GM13976 (cell line): ENCODE measurements at regions not wholly inside any gene's neighbourhood (a gene's known extent, or its start where the extent isn't known, plus 50 kb on each side); places are given as distances from the start of the nearest gene placed in this dataset.

Experiments
- DNase-seq: peaks from one replicate; pipeline ENCODE4 v3.0.0; 2012; ENCODE audit warnings: low spot score
- in situ Hi-C: fragments of 300-500 bp; cut with MboI; formaldehyde crosslinking; loops from one replicate; pipeline ENCODE4 v1.12.0; 2022; ENCODE audit warnings: low sequenced_read_pairs, mixed read lengths, inconsistent platforms; ENCODE audit not compliant: unreplicated experiment
- TF ChIP-seq, protein P1 (sequence below): IDR thresholded peaks from 2 replicates; pipeline ENCODE4 v1.5.1; 2012; ENCODE audit warnings: borderline replicate concordance, mild to moderate bottlenecking; ENCODE audit not compliant: insufficient read depth; ENCODE audit errors: extremely low read depth, missing control alignments, control extremely low read depth

DNA sequence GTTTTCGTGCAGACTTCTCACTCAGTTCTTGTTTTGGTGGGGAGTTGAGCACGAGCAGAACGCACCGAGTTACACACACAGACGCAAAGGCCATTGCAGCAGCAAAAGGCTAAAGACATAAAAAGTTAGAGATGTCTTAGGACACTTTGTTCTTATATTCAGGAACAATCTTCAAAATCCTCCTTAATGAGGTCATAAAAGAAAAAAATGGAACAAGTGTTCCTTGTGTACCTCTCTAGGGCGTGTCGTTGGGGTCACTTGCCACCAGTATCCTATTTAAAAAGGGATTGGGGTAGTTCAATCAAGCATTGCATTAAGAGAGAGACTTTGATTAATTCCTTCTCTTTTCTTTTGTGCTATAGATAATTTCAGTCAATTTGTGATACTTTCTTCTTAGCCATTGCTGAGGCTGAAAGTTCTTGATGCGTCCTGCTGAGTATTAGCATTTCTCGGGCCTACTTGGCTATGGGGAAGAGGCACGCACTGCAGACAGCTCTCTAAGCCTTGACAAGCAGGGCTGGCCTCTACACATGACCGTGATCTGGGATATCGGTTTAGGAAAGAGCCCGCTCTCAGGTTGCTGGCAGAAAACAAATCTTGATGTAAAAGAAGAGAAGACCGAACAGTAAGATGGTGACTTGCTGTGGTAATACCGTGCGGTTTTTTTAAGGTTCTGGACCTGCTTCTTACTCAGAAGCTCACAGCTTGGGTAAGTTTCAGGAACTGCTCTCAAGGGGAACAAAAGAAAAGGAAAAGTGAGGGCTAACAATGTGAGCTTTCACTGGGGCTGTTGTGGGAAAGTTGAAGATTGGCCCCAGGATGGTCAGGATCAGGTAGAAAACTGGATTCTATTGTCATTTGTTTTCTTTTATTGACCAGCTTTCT is 223.6 kb downstream of the TM9SF2 start:
- no peak for DNase-seq
- TF ChIP-seq, protein P1, sequence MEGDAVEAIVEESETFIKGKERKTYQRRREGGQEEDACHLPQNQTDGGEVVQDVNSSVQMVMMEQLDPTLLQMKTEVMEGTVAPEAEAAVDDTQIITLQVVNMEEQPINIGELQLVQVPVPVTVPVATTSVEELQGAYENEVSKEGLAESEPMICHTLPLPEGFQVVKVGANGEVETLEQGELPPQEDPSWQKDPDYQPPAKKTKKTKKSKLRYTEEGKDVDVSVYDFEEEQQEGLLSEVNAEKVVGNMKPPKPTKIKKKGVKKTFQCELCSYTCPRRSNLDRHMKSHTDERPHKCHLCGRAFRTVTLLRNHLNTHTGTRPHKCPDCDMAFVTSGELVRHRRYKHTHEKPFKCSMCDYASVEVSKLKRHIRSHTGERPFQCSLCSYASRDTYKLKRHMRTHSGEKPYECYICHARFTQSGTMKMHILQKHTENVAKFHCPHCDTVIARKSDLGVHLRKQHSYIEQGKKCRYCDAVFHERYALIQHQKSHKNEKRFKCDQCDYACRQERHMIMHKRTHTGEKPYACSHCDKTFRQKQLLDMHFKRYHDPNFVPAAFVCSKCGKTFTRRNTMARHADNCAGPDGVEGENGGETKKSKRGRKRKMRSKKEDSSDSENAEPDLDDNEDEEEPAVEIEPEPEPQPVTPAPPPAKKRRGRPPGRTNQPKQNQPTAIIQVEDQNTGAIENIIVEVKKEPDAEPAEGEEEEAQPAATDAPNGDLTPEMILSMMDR = no peak
- in situ Hi-C loops = no loop called here

GRCh38 chr13:99723878-99724277 is 222.6 kb downstream of the TM9SF2 start:
- in situ Hi-C loops = no loop called here
- DNase-seq = no peak
- TF ChIP-seq, protein P1 = no peak

- no peak for DNase-seq
- in situ Hi-C loops = no loop called here
- TF ChIP-seq, protein P1 = no peak
Observed at GRCh38 chr13:99722931-99723330, 221.7 kb downstream of the TM9SF2 start.

- in situ Hi-C loops = no loop called here
- DNase-seq = no peak
- TF ChIP-seq, protein P1 = no peak
Observed at GRCh38 chr13:99722338-99722818, 221.1 kb downstream of the TM9SF2 start.

DNA sequence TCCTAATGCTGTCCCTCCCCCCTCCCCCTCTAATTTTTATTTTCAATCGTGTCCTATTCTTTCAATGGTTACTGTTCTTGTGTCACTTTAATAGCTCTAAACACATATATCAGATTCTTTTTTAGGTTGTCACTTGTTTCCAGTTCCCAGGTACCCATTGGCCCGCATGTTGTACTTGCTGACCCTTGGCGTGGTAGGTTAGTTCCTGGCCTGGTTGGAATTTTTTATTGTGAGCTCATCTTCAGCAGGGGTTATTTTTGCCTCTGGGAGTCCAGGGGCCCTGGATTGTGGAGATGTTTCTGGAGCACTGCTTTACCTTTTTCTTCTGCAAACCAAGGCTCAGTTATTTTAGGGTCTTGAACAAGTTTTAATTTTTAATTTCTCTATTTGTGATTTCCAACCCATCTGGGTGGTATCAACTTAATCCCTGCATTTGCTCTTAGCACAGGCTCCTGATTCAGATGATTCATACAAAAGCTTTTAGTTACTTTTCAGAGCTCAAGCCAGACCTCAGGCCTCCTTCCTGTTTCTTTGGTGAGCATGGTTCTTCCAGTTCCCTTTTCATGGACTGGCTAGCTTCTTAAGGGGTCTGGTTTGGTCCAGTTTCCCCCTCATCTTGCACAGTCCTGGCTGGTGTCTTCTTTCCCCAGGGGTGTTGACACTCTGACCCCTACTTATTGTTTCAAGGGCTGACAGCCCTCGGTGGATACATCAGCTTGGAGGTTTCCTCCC is 220.5 kb downstream of the TM9SF2 start:
- in situ Hi-C loops = no loop called here

GRCh38 chr13:99717959-99718674 is 216.8 kb downstream of the TM9SF2 start:
- no peak for DNase-seq
- TF ChIP-seq, protein P1 = no peak
- in situ Hi-C loops = no loop called here

More for the DNA sequence above, 220.5 kb downstream of the TM9SF2 start:
- no peak for DNase-seq
- TF ChIP-seq, protein P1 = no peak
